SH-SY5Y (cell line): ENCODE measurements at regions not wholly inside any gene's neighbourhood (a gene's known extent, or its start where the extent isn't known, plus 50 kb on each side); places are given as distances from the start of the nearest gene placed in this dataset.

Experiments used
- GATA2 ChIP-seq: IDR thresholded peaks from 2 replicates; pipeline ENCODE4 v1.6.1; 2011; ENCODE audit warnings: mild to moderate bottlenecking, low read depth, low read length
- GATA3 ChIP-seq: IDR thresholded peaks from 2 replicates; pipeline ENCODE4 v1.6.1; 2011; ENCODE audit warnings: low read depth, mild to moderate bottlenecking, low read length, moderate library complexity

DNA sequence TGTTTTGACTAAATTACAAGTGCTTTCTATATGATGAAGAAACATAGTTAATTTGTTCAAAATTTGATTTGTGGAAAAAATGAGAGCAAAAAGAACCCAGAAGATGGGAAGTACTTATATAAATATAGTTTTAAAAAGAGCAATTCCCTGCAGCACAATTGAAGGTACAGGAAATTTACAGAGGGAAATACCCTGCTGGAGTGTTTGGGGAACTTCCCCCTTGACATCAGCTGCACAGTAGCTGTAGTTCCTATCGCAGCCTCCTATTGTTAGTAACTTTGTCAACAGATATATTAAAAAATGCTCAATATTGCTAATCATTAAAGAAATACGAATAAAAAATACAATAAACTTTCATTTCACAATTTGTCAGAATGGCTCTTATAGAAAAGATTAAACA lies 1118.8 kb upstream of the ZEB2 start:
- no peak for TF ChIP-seq GATA2
- TF ChIP-seq GATA3, result no peak
